ENCODE measurements at regions not wholly inside any gene's neighbourhood (a gene's known extent, or its start where the extent isn't known, plus 50 kb on each side); places are given as distances from the start of the nearest gene placed in this dataset.

DNA sequence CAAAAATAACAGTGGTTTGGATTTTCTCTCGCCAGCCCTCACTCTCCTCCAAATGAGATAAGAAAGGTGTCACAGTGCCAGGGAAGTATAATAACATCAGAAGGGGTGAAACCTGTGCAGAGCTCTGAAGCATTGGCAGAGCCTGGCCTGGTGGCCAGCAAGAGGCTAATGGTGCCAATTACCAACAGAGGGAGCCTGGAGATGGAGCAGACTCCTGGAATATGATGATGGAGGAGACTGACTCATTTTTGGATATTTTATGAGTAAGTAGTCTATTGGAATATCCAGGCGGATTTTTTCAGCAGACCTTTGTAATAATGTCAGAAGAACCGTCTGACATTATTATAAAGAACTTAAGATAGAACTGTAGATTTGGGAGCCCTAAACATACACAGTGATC lies 442.6 kb upstream of the MARCKS start:
- no peak for DNase-seq (ENCODE audit: low spot score)

DNA sequence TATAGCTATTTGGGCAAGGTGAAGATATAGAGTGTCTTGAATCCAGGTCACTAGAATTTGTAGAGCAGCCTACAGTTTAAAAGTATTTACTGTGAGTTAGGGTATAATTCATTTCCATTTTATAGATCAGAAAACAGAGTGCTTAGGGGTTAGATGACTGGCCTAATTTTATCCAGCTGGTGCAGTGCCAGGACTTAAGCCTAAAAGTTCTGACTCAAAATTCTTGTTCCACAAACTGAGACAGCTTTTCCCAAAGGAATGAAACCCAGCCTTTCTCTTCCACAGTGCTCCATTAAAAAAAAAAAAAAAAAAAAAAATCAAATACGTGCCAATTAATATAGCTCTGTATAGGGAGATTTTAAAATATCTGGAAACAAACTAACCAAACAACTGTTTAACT lies 441.0 kb upstream of the MARCKS start:
- DNase-seq (ENCODE audit: low spot score): no peak

DNA sequence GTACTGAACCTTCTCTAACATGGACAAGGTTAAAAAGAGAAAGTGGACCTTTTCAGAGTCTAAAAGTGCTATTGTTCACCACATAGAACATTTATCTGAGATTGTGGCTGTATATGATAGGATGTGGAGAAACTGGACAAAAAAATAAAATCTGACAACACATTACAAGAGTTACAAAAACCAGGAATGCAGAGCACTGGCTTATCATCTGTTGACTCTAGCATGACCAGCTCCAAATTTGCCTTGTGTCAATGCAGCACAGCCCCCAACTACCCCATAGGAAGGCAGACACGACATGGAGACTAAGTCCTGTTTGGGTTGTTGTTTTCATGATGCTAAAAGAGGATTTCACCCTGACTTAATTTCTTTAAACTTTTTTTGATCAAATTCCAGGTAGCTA lies 436.9 kb upstream of the MARCKS start:
- DNase-seq (ENCODE audit: low spot score): no peak

DNA sequence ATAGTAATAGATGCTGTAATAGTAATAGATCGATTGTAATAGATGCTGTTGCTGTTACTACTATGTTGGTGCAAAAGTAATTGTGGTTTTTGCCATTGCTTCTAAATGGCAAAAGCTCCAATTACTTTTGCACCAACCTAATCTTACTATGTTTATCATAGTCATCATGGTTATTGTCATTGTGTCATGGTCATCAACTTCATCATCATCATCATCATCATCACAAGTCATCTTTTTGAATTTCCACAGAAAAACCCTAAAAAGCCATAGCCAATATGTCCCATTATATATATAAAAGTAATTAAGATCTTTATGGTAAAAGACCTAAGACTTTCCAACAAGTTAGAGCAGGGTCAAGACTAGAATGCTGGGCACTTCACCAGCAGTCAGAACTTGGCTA lies 435.1 kb upstream of the MARCKS start:
- DNase-seq (ENCODE audit: low spot score): no peak

DNA sequence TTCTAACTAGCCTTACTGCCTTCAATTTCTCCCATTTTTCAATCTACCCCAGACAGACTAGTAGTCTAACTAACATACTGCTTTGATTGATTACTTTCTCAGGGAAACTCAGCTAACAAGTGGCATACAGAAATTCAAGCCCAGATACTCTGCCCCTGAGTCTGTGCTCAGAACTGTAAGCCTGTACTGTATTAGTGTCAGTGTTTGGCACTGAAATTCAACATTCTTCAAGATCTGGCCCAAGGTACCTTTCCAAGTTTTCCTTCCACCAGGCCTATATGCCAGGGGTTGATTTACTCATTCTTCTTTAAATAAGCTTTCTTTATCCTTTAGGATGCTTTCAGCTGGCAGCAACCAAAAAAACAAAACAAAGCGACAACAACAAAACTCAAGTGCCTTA lies 433.2 kb upstream of the MARCKS start:
- no peak for DNase-seq (ENCODE audit: low spot score)

DNA sequence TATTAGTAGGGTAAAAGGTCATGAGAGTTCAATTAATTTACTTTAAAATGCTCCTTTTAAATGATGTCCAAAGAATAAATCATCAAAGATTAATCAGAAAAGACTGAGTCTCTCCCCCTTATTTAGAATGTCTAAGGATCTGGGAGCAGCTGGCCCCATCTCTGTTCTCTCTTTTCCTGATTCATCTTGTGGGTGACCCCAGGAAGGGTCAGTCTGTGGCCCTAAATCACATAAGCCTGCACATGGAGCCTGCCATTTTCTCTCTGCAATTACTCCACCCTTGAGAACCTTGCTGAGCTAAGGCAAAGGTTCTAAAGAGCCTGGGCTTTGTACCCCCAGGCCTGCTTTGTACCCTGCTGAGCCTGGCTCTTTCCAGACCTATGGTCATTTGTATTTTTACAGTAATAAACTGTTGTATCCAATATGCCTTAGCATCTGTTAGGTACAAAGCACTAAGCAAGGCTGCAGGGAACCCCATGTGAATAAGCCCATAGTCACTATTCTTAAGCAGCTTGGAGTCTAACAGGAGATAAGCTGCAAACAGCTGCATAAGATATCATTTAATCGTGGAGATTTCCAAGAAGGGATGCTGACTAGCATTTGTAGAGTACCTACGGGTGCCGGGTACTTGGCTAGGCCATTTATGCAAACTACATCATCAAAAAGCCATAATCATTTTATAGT lies 431.0 kb upstream of the MARCKS start:
- no peak for DNase-seq (ENCODE audit: low spot score)

DNA sequence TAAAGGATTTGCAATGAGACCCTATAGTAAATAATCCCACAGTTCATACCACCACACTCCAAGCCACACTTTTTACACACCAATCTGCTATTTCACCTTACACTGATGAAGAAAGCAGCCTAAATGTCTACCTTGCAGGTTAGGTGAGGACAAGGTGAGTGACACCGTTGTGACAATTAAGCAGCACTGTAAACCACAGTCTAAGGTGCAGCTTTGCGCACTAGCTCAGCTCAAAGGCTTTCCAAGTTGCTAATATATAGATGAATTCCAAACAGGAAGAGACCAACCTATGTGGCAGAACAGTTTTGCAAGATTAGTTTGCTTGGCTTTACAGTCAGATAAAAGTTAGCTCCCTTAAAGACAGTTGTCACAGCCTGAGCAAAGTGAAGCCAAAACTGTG lies 429.5 kb upstream of the MARCKS start:
- no peak for DNase-seq (ENCODE audit: low spot score)

DNA sequence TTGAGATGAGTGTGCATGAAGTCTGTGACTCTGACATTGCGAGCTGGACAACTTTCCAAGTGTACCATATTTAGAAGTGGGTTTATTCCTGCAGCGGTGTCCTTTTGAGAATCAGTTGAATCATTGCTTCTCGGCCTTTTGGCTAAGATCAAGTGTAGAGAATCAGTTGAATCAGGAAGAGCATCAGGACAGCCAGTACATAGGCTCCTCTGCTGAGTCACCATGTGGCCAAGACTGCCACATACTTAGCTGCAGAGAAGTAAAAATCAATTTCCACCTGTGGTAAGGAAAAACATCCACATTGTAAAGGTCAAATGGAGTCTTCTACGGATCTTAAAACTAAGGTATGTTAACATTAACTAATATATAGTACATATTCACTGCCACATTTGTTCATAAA lies 428.4 kb upstream of the MARCKS start:
- DNase-seq (ENCODE audit: low spot score): no peak

DNA sequence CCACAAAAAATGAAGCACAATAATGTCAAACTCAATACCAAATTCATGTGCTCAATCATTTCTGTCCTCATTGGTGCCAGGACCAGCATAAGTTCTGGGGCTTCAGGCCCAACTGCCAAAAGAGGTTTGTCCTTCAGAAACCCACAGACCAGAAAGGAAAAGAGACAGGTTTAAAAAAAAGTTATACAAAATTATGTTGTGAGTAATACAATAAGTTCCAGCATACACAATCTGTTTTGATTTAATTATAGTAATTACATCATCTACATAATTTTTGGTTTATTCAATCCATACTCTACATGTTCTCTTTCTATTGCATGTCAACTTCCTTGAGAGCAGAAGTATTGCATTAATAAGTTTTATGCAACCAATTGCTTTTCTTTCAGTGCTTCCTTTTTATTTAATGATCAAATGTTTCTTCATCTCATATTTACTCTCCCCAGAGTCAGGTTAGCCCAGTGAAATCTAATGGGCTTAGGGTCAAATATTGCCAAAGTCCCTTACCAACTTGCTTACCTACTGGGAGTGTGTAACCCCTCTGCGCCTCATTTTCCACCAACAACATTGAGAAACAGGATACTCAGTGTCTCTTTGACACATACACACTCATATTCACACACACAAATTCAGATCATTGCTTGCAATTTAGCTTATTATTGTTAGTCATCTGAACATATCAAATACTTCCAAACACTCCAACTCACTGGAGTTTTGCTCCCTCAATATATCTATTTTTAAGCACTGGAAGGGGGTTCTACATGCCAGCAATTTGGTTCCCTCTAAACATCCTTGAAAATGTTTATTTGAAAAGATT lies 424.4 kb upstream of the MARCKS start:
- DNase-seq (ENCODE audit: low spot score): no peak

DNA sequence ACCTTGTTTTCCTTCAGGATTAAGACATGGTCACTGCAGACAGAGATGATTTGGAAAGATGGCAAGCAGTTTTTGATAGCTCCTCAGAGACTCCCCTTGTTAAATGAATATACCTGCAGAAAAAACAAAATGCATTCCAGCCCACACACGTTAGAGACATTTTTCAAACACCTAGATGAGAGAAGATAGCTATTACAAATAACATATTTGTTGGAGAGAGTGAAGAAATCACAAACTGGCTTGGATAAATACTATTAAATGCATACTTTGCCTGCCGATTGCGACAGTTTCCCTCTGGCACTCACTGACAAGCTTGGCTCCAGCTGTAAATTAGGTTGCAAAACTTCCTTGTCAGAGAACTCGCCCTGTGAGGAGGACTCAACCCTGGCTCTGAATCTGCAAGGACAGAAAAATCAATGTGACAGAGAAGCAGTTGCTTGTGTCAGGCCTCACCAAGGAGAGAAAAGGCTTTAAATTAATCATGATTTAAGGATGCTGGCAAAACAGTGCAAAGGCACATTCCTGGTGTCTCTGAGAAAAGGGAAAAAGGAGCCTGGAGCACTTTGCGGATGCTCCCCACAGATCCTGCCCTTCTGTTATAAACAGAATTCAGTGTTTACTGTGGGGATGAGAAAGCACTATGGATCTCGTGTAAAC lies 423.7 kb upstream of the MARCKS start:
- no peak for DNase-seq (ENCODE audit: low spot score)

DNA sequence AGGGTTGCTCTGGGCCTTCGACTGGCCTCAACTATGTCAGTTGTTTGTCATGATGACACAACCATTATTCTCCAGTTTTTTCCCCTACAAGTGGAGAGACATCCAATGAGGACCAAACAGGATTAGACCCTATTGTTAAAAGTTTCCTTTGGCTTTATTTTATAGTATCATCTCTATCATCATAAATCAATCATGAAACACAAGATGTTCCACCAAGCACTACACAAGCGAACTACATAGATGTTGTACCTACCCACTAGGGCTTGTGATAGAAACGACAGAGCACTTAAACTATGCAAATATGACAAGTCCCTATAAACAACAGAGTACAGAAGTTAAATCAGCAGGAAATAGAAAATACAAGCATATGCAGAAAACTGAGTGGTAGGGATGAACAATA lies 422.5 kb upstream of the MARCKS start:
- no peak for DNase-seq (ENCODE audit: low spot score)

DNA sequence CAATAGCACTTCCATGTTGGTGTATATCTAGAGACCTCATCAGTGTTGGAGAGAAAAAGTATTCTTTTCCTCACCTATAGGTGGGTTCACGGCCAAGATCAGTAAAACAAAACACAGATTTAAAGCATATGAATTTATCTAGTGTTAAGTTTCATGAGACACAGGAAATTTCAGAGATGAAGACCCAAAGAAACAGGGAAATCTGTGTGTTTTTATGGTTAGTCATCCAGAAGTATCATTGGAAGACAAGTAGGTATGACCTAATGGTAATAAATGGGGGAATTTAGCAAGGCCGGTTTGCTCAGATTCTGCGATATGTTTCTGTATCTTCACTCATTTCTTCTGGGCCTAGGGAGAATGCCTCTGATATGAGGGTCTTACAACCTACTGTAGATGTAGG lies 419.6 kb upstream of the MARCKS start:
- DNase-seq (ENCODE audit: low spot score): no peak

DNA sequence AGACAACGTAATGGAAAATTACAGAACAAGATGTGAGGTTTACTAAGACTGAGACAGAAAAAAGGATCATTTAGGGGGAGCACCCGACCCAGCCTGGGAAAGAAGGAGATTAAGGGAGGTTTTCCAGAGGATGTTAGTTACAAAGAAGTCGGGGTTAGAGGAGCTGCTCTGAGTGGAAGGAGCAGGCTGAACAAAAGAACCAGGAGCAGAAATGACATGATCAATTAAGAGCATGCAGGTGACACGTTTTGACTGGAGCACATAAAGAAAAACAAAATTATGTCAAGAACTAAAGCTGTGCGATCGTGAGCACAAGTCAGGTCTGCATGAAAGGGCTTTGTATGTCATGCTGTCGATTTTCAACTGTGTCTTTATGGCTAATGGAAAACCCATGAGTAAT lies 417.3 kb upstream of the MARCKS start:
- DNase-seq (ENCODE audit: low spot score): no peak

DNA sequence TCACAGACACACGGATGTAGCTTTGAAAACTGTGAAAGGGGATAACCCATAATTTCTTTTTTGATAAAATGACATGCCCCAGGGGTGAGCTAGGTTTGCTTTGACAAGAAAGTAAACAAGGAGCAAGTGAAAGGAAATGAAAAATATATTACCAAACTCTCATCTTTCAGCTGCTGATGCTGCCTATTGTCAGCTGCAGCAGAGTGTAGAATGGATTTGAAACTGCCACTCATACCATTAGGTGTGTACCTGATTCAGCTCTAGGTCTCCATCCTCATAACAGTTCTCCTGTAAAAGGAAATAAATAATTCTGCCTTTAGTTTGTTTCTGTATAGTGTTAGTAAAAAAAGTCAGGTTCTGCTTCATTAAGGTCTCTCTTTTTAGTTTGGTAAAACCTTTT lies 415.1 kb upstream of the MARCKS start:
- no peak for DNase-seq (ENCODE audit: low spot score)

DNA sequence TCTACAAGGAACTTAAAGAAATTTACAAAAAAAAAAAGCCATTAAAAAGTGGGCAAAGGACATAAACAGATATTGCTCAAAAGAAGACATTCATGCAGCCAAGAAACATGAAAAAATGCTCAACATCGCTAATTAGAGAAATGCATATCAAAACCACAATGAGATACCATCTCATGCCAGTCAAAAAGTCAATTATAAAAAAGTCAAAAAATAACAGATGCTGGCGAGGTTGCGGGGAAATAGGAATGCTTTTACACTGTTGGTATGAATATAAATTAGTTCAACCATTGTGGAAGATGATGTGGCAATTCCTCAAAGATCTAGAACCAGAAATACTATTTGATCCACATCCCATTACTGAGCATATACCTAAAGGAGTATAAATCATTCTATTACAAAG lies 411.9 kb upstream of the MARCKS start:
- DNase-seq (ENCODE audit: low spot score): no peak

DNA sequence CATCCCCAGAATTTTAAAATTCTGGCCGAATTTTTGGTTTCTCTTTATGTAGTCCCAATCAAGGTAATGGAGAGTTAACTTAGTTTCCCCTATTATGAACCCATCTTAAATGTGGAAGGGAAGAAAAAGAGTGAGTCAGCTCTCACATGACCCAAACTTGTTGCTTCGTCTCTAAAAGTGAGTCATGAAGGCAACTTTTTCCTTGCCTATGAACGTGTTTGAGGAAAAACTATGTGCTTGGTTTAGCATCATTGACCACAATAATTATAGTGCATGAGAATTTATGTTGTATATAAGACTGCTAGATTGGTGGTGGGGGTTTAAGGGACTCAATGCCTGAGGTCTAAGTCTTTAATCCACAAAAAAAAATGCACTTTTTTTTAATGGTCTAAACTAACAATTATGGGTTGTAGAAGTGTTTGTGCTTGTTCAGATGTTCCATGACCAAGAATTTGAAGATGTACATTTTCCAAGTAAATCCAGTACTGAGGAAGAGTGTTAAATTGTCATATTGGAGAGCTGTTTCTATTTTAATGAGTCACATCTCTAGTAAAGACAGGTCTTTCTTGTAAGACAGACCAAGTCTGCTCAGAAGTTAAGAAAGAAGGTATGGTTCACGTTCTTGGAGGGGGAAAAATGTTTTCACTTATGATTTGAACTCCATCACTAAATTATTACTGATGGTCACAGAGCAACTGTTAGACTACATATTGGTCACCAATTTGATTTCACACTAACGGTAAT lies 409.9 kb upstream of the MARCKS start:
- DNase-seq (ENCODE audit: low spot score): no peak

DNA sequence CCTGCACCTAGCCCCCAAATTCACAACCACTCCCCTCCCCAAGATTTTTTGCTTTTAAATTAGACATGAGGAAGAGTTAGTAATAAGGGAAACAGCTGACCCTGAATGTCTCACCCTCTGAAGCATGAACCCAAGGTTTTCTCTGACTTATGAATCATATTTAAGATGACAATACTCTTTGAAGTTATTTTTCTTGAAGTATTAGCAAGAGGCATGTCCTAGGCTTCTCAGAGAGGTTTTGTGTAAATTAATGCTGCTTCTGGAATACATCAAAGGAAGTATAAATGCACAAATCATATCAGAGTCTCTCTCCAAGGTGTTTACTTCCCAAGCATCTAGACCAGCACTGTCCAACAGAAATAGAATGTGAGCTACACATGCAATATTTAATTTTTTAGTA lies 408.1 kb upstream of the MARCKS start:
- no peak for DNase-seq (ENCODE audit: low spot score)

DNA sequence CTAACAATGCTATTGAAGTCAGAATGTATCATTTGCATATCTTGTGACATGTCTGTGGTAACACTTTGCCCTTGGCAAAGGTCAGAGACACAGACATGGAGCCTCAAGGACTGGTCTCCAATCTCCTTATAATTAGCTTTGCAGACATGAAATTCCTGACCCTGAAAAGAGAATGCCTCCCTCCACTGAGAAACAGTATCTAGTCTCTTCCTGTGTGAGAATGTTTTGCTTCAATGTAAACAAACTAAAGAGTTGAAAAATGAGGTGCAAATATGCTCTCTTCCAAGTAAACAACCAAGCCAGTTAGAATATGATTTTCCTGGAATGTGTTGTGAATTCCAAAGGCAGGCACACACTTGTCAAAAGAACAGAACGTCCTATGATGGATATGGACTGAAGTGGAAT lies 407.1 kb upstream of the MARCKS start:
- no peak for DNase-seq (ENCODE audit: low spot score)

DNA sequence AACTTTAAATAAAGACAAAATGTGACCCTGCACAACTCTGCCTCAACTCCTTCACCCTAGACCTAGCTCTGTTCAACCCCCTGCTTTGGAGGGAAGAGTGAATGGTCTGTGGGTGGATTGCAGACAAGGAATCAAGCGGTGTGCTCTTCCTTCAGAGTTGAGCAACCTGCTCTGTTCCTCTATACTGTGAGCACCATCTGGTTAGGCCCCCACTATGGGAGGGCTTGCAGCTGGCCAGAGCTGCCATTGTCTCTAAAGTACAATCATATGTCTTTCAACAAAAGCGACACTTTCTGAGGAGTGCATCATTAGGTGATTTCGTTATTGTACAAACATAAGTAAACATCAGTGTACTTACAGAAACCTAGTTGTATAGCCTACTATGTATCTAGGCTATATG lies 406.1 kb upstream of the MARCKS start:
- DNase-seq (ENCODE audit: low spot score): no peak

DNA sequence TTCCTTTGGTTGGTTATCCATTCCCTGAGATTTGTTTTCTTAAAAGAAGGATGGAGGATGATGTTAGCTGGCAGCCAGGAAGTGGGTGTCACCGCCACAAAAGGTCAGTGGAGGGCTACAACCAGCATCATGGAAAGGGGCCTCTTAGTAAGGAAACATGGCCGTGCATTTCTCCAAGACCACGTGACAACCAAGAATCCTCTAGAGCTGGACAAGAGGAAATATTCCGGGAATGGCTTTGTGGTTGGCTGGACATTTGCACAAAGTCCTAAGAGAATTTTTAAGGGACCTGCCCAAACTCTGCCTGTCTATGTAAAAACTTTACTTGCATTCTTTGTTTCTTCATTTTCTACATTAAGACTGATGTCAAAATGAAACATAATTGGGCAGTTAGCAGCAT lies 399.9 kb upstream of the MARCKS start:
- DNase-seq (ENCODE audit: low spot score): no peak

DNA sequence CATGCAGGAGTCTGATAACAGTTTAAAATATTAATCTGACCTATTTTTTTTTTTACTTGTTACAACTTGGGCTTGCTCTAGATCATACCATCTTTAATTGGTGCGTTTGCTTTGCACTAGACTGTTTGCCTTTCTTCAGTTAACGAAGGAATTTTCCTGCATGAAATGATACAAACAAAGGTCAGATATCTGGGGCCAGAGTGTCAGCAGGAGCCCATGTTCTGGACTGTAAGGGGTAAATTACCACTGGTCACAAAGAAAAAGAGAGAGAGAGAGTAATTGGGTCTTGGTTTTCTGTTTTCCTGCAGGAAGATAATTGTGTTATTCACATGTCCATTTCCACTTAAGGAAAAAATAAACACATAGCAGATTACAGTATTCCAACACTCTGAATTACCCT lies 399.4 kb upstream of the MARCKS start:
- no peak for DNase-seq (ENCODE audit: low spot score)

DNA sequence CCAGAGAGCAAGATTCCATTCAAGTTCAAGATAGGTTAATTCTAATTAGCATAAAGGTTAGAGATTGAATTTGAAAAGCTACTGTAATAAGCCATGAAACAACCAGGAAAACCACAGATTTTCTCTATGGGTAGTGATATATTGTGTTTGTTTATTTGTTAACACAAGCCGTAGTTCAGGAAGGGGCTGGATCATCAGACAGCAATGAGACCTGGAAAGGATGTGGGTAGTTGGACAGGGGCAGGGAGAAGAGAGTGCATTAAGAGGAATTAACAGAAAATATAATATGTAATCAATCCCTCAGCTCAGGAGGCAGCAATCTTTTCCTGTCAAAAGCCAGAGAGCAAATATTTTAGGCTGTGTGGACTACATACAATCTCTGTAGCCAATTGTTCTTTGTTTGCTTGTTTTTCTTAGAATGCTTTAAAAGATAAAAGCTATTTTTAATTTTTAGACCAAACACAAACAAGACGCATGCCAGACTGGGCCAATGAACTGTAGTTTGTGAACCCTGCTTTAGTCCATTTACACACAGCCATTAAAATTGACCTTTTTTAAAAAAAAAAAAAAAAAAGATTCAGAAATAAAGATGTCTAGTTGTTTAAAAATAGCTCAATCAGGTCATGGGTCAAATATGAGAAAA lies 398.7 kb upstream of the MARCKS start:
- no peak for DNase-seq (ENCODE audit: low spot score)
